HEK293 (cell line): ENCODE measurements at regions not wholly inside any gene's neighbourhood (a gene's known extent, or its start where the extent isn't known, plus 50 kb on each side); places are given as distances from the start of the nearest gene placed in this dataset.

Source experiments
- BCL11A ChIP-seq: fragments of 450-650 bp; formaldehyde crosslinking; IDR thresholded peaks from 2 replicates; pipeline ENCODE4 v1.5.1; 2016; ENCODE audit warnings: low read depth, missing biosample characterization, missing genetic modification characterization
- BCL11B ChIP-seq: fragments of 450-650 bp; formaldehyde crosslinking; IDR thresholded peaks from 2 replicates; pipeline ENCODE4 v1.5.1; 2016; ENCODE audit warnings: low read depth, missing biosample characterization, missing genetic modification characterization
- GLI4 ChIP-seq: fragments of 450-650 bp; formaldehyde crosslinking; IDR thresholded peaks from 2 replicates; pipeline ENCODE4 v1.5.1; 2016; ENCODE audit warnings: missing biosample characterization, missing genetic modification characterization
- GLIS2 ChIP-seq: fragments of 450-650 bp; formaldehyde crosslinking; IDR thresholded peaks from 2 replicates; pipeline ENCODE4 v1.5.1; 2016; ENCODE audit warnings: missing biosample characterization, missing genetic modification characterization
- YY1 ChIP-seq: fragments of 450-650 bp; formaldehyde crosslinking; IDR thresholded peaks from 2 replicates; pipeline ENCODE4 v1.5.1; 2018; ENCODE audit warnings: missing biosample characterization, missing genetic modification characterization
- ZBTB7A ChIP-seq: fragments of 450-650 bp; formaldehyde crosslinking; IDR thresholded peaks from 2 replicates; pipeline ENCODE4 v1.5.1; 2016; ENCODE audit warnings: low read depth, missing biosample characterization, missing genetic modification characterization
- ZNF121 ChIP-seq: fragments of 450-650 bp; formaldehyde crosslinking; IDR thresholded peaks from 2 replicates; pipeline ENCODE4 v1.5.1; 2016; ENCODE audit warnings: missing biosample characterization, missing genetic modification characterization
- ZNF23 ChIP-seq: fragments of 450-650 bp; formaldehyde crosslinking; IDR thresholded peaks from 2 replicates; pipeline ENCODE4 v1.5.1; 2016; ENCODE audit warnings: missing biosample characterization, missing genetic modification characterization, borderline replicate concordance
- ZNF292 ChIP-seq: fragments of 450-650 bp; formaldehyde crosslinking; IDR thresholded peaks from 2 replicates; pipeline ENCODE4 v1.5.1; 2016; ENCODE audit warnings: low read depth, missing biosample characterization, missing genetic modification characterization, borderline replicate concordance
- ZNF426 ChIP-seq: fragments of 450-650 bp; formaldehyde crosslinking; IDR thresholded peaks from 2 replicates; pipeline ENCODE4 v1.5.1; 2017; ENCODE audit warnings: missing biosample characterization, missing genetic modification characterization, mild to moderate bottlenecking, inconsistent platforms, moderate library complexity
- ZNF660 ChIP-seq: fragments of 450-650 bp; IDR thresholded peaks from 2 replicates; pipeline ENCODE4 v1.5.1; 2018; ENCODE audit warnings: missing biosample characterization, mild to moderate bottlenecking, missing genetic modification characterization
- TF ChIP-seq, protein P1 (sequence below): fragments of 450-650 bp; formaldehyde crosslinking; IDR thresholded peaks from 2 replicates; pipeline ENCODE4 v1.5.1; 2016; ENCODE audit warnings: missing biosample characterization, missing genetic modification characterization, low read depth
- TF ChIP-seq, protein P2 (sequence below): fragments of 450-650 bp; formaldehyde crosslinking; IDR thresholded peaks from 2 replicates; pipeline ENCODE4 v1.5.1; 2016; ENCODE audit warnings: missing biosample characterization, missing genetic modification characterization
- TF ChIP-seq, protein P3 (sequence below): fragments of 450-650 bp; formaldehyde crosslinking; IDR thresholded peaks from 2 replicates; pipeline ENCODE4 v1.5.1; 2017; ENCODE audit warnings: missing biosample characterization, missing genetic modification characterization

DNA sequence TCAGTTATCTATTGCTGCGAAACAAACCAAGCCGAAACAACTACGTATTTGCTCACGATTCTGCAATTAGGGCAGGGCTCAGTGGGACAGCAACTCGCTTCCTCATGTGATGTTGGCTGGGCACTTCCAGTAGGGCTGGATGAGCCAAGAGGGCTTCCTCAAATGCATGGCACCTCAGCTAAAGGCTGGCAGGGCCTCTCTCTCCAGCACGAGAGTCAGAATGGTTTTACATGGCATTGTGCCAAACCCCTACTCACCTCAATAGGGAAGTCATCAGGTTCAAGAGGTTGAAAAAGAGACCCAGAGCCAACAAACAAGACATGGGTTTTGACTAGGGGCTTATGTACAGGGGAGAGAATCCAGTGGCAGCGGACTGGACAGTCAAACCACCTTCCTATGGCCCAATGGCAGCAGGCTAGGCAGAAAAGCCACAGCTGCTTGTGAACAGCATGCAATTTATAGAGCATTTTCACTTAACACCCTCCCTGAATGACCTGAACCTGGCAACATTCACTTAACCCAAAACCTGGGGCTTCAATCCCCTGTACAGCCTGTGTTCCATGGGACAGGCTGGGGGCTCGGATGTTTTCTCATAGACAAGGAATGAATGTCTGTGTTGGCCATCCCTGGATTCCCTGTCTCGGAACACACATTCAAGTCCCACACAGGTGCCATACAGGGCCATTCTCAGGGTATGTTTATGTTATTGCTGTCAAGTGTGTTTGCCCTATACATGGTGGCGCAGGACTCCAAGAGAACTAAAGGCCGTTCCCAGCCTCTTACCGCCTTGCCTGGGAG, 154.2 kb upstream of the NAV2 start:
- no peak for TF ChIP-seq BCL11B (tag by site-specific recombination)
- TF ChIP-seq, protein P1, sequence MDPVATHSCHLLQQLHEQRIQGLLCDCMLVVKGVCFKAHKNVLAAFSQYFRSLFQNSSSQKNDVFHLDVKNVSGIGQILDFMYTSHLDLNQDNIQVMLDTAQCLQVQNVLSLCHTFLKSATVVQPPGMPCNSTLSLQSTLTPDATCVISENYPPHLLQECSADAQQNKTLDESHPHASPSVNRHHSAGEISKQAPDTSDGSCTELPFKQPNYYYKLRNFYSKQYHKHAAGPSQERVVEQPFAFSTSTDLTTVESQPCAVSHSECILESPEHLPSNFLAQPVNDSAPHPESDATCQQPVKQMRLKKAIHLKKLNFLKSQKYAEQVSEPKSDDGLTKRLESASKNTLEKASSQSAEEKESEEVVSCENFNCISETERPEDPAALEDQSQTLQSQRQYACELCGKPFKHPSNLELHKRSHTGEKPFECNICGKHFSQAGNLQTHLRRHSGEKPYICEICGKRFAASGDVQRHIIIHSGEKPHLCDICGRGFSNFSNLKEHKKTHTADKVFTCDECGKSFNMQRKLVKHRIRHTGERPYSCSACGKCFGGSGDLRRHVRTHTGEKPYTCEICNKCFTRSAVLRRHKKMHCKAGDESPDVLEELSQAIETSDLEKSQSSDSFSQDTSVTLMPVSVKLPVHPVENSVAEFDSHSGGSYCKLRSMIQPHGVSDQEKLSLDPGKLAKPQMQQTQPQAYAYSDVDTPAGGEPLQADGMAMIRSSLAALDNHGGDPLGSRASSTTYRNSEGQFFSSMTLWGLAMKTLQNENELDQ (tag by site-specific recombination), result no peak
- TF ChIP-seq, protein P2, sequence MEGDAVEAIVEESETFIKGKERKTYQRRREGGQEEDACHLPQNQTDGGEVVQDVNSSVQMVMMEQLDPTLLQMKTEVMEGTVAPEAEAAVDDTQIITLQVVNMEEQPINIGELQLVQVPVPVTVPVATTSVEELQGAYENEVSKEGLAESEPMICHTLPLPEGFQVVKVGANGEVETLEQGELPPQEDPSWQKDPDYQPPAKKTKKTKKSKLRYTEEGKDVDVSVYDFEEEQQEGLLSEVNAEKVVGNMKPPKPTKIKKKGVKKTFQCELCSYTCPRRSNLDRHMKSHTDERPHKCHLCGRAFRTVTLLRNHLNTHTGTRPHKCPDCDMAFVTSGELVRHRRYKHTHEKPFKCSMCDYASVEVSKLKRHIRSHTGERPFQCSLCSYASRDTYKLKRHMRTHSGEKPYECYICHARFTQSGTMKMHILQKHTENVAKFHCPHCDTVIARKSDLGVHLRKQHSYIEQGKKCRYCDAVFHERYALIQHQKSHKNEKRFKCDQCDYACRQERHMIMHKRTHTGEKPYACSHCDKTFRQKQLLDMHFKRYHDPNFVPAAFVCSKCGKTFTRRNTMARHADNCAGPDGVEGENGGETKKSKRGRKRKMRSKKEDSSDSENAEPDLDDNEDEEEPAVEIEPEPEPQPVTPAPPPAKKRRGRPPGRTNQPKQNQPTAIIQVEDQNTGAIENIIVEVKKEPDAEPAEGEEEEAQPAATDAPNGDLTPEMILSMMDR (tag by site-specific recombination), result no peak
- TF ChIP-seq ZNF426, result no peak
- TF ChIP-seq ZNF121 (tag by site-specific recombination), result no peak
- no peak for TF ChIP-seq GLI4 (tag by site-specific recombination)
- no peak for TF ChIP-seq YY1 (tag by site-specific recombination)
- no peak for TF ChIP-seq ZNF292
- no peak for TF ChIP-seq BCL11A (tag by site-specific recombination)
- no peak for TF ChIP-seq ZNF23
- TF ChIP-seq, protein P3, sequence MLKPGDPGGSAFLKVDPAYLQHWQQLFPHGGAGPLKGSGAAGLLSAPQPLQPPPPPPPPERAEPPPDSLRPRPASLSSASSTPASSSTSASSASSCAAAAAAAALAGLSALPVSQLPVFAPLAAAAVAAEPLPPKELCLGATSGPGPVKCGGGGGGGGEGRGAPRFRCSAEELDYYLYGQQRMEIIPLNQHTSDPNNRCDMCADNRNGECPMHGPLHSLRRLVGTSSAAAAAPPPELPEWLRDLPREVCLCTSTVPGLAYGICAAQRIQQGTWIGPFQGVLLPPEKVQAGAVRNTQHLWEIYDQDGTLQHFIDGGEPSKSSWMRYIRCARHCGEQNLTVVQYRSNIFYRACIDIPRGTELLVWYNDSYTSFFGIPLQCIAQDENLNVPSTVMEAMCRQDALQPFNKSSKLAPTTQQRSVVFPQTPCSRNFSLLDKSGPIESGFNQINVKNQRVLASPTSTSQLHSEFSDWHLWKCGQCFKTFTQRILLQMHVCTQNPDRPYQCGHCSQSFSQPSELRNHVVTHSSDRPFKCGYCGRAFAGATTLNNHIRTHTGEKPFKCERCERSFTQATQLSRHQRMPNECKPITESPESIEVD, result no peak
- no peak for TF ChIP-seq ZBTB7A (tag by site-specific recombination)
- TF ChIP-seq GLIS2 (tag by site-specific recombination), result no peak
- no peak for TF ChIP-seq ZNF660
